CD4-positive, alpha-beta T cell treated with Interferon alpha-2 for 1 hour (primary cell): ENCODE measurements at regions not wholly inside any gene's neighbourhood (a gene's known extent, or its start where the extent isn't known, plus 50 kb on each side); places are given as distances from the start of the nearest gene placed in this dataset.

Experiments
- DNase-seq, 2 donors: peaks; one replicate each; pipeline ENCODE4 v3.0.0-alpha.2; 2020 to 2022

DNA sequence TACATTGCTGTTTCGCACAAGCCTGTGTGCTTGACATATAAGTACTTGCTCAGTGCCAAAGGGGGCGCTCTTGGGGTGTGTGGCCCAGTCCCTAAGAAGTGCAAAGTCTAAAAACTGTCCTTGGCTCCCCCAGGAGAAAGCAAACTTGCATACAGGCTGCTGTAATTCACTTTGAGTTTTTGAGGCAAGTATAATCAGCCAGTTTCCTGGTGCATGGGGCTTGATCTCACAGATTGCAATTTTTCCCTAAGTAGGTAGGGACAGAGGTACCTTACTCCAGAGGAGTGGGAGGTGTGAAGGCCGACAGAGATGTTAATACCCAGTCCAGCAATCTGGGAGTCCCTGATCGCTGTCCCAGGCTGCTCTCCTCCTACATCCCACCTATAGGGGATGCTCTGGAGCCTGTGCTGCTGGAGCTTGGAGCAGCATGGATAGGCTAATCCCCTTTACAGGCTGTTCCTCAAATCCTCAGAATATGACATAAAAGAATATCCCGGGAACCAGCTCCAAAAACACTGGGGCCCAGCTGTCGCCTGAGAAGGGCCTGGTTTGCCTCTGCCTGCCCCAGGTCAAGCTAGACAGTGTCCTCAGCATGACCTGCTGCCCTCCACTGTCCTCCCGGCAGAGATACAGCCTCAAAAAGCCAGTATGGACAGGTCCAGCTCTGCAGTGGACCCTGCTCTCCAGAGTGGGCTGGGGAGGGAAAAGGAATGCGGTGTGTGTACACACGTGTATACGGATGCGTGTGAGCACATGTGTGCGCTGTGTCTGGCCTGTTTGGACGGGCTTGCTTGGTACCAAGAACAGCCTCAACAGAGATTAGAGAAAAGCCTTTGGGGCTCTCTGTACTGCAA, 136.5 kb upstream of the HAAO start:
- DNase-seq: no peak

DNA sequence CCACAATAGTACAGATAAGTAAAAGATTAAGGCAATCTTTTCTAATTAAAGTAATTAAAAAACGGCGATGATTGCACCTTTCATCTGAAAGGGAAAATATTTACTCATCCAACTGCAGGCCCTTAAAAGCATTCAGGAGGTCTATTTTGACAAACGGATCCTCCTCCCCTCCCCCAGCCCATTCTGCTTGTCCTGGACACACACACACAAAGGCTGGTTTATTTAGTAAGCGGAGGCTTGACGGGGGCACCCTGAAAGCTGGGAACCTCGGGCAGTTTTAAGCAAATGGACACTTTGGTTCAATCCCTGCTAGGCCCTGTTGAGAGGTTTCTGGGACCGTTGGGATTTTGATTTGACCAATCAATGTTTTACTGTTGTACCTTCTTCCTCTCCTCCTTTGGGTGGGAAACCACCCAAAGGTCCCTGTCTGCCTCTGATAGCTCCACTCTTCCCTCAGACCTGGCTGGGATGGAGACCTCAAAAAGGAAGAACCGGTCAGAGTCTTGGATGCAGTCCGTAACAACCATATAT, 135.8 kb upstream of the HAAO start:
- DNase-seq: no peak

DNA sequence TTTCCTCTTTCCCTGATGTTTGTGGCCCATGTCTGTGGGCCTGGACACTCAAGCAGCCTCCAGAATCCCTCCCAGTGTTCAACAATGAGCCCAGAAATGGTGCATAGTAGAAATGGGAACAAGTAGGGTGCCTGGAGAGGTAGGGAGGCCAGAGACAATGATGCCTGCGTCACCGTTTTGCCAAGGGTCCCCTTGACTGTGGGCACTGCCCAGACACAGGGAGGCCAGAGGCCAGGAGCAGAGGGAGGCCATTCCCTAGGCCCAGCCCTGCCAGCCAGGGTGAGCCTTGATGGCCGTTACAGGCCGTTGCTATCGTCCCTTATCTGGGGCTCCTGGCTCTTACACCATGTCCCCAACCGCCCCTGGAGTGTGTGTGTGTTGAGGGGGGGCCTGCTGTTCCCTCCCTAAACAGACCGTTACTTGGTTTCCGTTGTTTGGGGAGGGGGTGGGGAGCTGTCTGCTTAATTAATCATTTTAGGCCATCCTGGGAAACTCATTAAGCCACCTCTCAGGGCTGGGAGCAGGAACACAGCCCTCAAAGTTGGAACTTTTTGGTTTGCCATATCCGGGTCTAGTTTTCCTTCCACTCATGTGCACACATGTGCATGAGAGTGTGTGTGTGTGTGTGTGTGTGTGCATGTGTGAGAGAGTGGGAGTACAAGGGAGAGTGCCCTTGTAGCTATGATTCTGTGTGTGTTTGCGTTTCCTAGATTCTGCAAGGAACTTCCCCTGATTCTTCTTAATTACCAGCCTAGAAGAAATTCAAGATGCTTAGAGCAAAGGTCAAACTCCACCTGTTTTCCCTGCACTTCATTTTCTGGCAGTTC, 135.2 kb upstream of the HAAO start:
- DNase-seq: no peak

GRCh38 chr2:42926434-42927333, 134.3 kb upstream of the HAAO start:
- DNase-seq: no peak

DNA sequence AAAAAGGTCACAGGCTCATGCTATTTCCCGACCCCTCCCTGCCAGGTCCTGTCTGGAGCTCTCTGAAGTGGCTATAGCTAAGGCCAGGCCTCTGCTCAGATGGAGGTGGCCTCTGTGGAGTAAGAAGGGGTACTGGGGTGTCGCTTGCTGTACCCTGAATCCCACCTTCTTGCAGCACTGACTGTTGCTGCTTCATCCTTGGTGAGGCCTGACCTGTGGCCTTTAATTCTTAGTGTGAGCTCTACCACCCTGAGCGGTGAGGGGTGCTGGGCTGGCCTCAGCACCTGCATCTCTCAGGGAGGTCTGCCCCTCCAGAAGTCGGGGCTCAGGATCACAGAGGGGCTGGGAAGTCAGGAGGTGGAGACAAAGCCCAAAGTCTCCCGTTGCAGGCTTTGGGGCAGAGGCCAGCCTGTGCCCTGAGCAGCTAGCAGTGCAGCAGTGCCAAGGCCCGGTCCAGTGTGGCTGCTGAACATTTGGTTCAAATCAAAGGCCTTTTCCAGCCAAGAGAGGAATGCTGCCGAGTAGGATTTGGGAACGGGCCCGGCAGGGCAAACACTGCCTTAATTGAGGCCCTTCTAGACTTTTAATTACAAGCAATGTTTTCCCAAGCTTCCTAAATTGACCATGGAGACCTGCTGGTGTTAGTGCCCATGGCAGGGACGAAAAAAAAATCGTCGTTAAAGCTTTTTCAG, 133.5 kb upstream of the HAAO start:
- DNase-seq: no peak

DNA sequence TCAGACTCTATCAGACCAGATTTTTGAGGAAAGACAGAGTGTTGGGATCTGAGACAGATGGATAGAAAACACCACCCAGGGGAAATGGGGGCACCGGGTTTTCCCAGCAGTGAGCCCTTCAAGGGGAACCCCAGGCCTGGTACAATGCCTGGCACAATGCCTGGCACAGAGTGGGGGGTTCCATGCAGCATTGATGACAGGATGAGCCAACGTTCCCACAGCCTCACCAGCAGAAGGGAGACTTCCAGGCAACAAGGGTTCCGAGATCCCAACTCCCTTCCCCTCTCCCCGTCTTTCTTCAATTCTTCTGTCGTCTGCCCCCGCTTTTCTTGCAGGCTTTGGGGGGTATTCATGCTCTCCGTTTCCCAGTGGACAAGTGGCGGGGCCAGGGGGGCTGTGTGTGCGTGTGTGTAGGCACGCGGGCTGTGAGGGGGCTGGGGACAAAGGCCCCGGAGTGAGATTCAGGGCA, 132.1 kb upstream of the HAAO start:
- no peak for DNase-seq

DNA sequence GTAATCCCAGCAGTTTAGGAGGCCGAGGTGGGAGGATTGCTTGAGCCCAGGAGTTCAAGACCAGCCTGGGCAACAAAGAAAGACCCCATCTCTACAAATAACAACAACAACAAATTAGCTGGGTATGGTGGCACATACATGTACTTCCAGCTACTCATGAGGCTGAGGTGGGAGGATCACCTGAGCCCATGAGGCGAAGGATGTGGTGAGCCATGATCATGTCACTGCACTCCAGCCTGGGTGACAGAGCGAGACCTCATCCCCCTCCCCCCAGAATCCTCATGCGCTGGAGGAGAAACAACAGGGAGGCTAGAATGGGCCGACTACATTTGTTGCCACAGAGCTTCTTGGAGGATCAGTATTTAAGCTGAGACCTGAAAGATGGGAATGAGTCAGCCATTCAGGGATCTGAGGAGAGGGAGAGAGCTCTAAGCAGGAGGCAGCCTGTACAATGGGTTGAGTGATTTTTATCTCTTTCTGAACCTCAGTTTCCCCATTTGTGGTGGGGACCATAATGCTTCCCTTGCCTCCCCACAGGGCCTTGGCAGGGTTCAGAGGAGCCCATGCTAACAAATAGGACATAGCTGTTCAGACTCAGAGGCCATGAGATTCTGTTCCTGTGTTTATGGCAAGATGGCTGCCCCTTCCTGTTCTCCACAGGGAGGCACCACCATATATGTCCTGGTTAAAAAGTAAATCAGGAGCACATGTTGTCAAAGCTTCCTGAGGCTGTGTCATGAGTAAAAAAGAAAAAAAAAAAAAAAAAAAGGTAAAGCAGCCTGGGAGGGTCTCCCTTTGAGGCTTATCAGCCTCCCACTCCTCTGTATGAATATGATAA, 131.4 kb upstream of the HAAO start:
- DNase-seq: no peak

DNA sequence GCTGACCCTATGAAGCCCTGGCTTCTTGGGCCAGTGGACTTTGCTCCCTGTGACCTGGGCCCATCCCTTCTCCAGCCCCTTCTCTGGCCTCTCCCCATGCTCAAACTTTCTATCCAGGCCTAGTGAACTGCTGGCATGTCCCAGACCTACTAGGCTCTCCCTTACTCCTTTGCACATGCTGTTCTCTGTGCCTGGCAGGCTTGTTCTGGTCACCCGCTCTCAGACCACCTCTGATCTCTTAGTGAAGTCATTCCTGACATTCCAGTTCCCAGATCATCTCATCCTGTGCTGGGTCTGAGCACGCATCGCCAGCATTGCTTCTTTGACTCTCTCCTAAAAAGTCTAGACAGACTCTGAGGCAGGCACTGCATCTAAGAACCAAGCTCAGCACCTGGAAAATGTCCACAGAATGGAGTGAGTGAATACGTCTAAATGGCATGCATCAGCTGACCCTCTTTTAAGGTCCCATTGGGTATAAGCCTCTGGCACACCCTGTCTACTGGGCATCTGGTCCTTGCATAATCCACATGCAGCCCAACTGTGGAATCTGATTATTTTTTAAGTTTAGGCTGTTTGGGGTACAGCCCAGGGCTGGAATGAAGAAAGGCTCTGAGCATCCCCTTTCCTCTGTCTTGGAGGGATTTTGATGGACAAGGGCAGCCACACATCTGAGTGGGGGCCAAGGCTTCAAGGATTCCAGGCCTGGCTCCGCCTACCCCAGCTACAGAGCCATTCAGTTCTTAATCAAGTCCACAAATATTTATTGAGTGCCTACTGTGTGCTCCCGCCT, 130.6 kb upstream of the HAAO start:
- DNase-seq: no peak

DNA sequence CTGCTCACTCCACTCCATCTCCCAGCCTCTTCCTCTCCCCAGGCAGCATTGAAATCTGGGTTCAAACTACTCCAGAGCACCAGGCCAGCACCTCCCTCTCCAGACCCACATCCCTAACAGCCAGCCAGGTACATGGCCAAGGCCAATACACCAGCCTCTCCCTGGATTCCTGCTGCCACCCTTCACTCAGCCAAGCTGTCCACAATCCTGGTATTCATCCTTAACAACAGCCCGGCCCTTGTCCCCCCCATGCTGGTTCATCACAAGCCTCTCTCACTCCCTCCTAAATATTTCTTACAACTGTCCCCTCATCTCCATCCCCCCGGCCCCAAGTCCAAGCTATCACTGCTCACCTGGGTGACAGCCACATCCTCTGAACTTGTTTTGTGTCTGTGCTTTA, 129.9 kb upstream of the HAAO start:
- no peak for DNase-seq

- DNase-seq: no peak
Measured at GRCh38 chr2:42921721-42922120, 129.3 kb upstream of the HAAO start.

DNA sequence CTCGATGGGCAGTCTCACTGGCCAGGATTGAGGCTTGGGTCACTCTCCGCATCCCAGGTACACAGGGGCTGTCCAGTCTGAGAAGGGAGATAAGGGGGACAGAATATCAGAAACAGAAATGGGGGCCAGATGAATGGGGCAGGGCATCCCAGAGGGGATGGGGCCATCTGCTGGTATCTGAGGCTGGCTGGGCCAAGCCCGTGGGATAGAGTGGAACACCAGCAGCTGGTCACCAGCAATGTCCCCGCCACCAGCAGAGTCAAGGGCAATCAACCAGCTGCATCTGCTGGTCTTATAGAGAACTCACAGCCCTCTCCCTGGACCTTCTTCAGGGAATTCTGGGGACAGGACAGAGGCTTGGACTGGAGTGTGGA, 128.8 kb upstream of the HAAO start:
- no peak for DNase-seq

- DNase-seq: no peak
Measured at GRCh38 chr2:42920446-42921146, 128.2 kb upstream of the HAAO start.

DNA sequence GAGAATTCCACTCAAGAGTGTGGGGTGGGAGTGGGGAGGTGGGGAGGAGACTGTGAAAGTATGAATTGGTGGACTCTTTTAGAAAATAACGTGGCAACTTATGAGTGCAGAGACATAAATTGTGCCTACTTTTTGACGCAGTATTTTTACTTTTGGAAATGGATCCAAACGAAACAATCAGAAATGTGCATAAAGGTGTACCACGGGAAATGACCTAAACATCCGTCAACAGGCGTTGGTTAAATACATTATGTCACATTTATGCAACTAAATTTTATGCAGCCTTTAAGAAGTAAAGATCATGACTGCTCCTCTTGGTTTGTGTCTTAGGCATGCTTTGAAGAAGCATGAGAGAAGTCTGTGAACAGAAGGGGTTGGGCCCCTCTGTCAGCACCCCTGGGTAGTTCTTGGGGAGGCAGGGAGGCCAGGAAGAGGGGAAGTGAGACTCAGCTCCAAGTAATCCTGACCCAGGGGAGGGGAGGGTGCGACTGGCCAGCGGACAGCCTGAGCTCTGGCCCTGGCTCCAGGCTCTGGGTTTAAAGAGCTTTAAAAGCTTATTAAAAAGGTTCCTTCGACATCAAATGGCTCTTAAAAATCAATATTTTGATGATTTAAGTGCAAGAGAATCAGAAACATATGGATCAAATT, 126.4 kb upstream of the HAAO start:
- DNase-seq: no peak

- DNase-seq: no peak
Measured at GRCh38 chr2:42918041-42918440, 125.7 kb upstream of the HAAO start.

DNA sequence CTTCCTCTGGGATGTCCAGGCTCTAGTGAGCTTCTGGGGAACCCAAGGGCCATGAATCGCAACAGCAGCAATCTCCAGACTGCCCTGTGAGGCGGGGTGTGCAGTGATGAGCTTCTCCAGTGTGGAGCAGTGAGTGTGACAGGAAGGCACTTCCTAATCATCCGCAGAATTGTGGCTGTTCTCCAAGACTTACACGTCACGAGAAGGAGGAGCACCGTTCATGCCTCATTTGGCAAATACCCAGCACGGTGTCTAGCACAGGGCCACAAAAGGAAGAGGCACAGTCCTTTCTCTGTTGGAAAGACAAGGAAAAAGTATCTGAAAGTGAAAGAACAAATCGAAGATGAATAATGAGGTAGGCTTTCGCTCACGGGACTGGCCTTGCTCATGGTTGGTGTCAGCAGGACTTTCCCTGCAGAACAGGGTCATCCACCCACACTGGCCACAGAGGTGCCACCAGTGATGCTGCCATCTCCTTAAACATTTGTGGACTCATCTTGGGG, 125.1 kb upstream of the HAAO start:
- DNase-seq: no peak

DNA sequence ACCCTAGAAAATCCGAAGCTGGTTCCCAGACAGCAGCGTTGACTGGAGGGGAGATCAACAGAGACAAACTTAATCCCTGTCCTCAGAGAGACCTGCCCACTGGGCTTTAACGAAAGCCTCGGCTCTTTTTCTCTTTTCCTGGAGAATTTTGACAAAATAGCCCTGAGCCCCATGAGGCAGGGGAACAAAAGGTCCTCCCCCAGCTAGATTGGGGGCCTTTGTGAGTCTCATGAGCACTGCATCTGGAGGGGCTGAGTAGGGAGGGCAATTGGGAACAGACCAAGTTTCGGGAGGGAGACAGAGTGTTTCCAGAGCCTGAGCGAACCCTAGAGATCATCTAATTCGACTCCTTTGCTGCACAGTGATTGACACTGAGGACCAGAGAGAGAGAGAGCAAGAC, 123.9 kb upstream of the HAAO start:
- no peak for DNase-seq

- DNase-seq: no peak
Measured at GRCh38 chr2:42914860-42915259, 122.5 kb upstream of the HAAO start.

DNA sequence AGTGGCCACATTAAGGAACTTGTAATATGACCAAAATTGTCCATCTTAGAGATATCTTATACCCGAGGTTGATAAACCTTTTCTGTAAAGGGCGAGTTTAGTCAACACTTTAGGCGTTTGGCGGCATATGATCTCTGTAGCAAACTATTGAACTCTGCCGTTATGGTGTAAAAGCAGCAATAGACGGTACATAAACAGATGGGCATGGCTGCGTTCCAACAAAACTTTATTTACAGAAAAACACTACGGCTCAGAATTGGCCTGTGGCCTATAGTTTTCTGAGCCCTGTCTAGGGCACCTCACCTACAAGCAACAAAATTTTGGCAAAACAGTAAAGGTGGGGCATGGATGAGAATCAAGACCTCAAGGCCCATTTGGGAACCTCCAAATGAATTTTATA, 121.9 kb upstream of the HAAO start:
- no peak for DNase-seq

DNA sequence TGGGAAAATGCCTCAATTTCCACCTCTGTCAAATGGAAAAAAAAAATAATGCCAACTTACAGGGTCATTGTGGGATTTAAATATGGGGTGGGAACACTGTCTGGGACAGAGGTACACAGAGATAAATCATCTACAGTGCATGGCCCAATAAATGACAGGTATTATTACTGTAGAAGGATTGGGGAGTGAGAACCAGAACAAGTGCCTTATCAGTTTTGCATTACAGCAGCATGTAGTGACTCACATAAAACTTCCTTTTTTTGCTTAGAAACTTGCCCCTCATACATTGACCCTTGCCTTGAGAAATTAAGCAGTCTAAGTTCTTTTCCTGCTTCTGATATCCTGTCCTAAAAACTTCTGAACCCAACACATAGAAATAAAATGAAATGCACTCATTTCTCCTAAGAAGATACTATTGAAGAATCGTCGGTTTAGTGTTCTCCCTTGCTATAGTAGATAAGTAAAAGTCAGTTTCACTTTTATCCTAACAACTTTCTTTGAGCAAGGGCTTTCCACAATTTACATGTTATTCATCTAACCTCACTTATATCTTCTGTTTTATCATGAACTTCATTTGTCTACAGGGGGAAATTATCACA, 121.0 kb upstream of the HAAO start:
- DNase-seq: no peak
